ENCODE measurements at regions not wholly inside any gene's neighbourhood (a gene's known extent, or its start where the extent isn't known, plus 50 kb on each side); places are given as distances from the start of the nearest gene placed in this dataset.

GRCh38 chr1:38347446-38348175 is 301.0 kb upstream of the POU3F1 start:
- CTCF ChIA-PET: interaction anchor here (1.2 to 1.6 kb wide), 2 partner anchors 10 to 25 kb away, joined by 3 read pairs; no protein-coding TSS in a partner anchor
- POLR2A ChIA-PET: interaction anchor here (0.9 kb wide), 1 partner anchor 21 kb away, joined by 3 read pairs; no protein-coding TSS in a partner anchor
- Mint-ChIP-seq H3K9me3 (peaks cover 10% of the 10 kb centered on the region), H3K4me3 (no peak overlapping the region), H3K36me3 (ENCODE audit: low read depth) (no peaks in the 10 kb centered on the region), H3K27me3 (peaks cover 17% of the 10 kb centered on the region), H3K27ac (no peak overlapping the region), H3K4me1 (ENCODE audit: low read depth) (no peaks in the 10 kb centered on the region)
- ATAC-seq (no peak), DNase-seq (no peak)
- intact Hi-C loops (cut with micrococcal nuclease): no loop called here
- no peak for TF ChIP-seq CTCF (IDR thresholded peaks at IDR 0.05)

GRCh38 chr1:38344716-38345115 is 298.1 kb upstream of the POU3F1 start:
- Mint-ChIP-seq H3K9me3 (peaks cover 10% of the 10 kb centered on the region), H3K4me1 (ENCODE audit: low read depth) (no peaks in the 10 kb centered on the region), H3K27ac (no peak overlapping the region), H3K36me3 (ENCODE audit: low read depth) (no peaks in the 10 kb centered on the region), H3K27me3 (peaks cover 22% of the 10 kb centered on the region), H3K4me3 (no peak overlapping the region)
- CTCF ChIA-PET: no interaction called here
- TF ChIP-seq CTCF (IDR thresholded peaks at IDR 0.05): no peak
- ATAC-seq: no peak
- intact Hi-C loops (cut with micrococcal nuclease): no loop called here
- POLR2A ChIA-PET: no interaction called here
- DNase-seq: no peak

GRCh38 chr1:38341694-38342093 is 295.1 kb upstream of the POU3F1 start:
- Mint-ChIP-seq H3K4me1 (ENCODE audit: low read depth) (no peaks in the 10 kb centered on the region), H3K9me3 (no peaks in the 10 kb centered on the region), H3K36me3 (ENCODE audit: low read depth) (no peaks in the 10 kb centered on the region), H3K27ac (no peak overlapping the region), H3K4me3 (no peak overlapping the region), H3K27me3 (peaks cover 18% of the 10 kb centered on the region)
- ATAC-seq (no peak), DNase-seq (no peak)
- ChIA-PET CTCF (interaction anchor here (0.7 kb wide), 1 partner anchor 251 kb away, joined by 3 read pairs; no protein-coding TSS in a partner anchor), POLR2A (no interaction called here)
- intact Hi-C loops (cut with micrococcal nuclease): no loop called here
- no peak for TF ChIP-seq CTCF (IDR thresholded peaks at IDR 0.05)

GRCh38 chr1:38340409-38340808 is 293.8 kb upstream of the POU3F1 start:
- ATAC-seq: no peak
- DNase-seq: no peak
- Mint-ChIP-seq H3K27me3 (peaks cover 14% of the 10 kb centered on the region), H3K9me3 (no peaks in the 10 kb centered on the region), H3K36me3 (ENCODE audit: low read depth) (no peaks in the 10 kb centered on the region), H3K4me1 (ENCODE audit: low read depth) (no peaks in the 10 kb centered on the region), H3K4me3 (no peak overlapping the region), H3K27ac (no peak overlapping the region)
- intact Hi-C loops (cut with micrococcal nuclease): no loop called here
- CTCF ChIA-PET: no interaction called here
- POLR2A ChIA-PET: no interaction called here
- TF ChIP-seq CTCF (IDR thresholded peaks at IDR 0.05): no peak

GRCh38 chr1:38337711-38338110 is 291.1 kb upstream of the POU3F1 start:
- Mint-ChIP-seq H3K9me3 (no peaks in the 10 kb centered on the region), H3K4me3 (no peak overlapping the region), H3K36me3 (ENCODE audit: low read depth) (no peaks in the 10 kb centered on the region), H3K4me1 (ENCODE audit: low read depth) (peaks cover 9% of the 10 kb centered on the region), H3K27ac (no peak overlapping the region), H3K27me3 (peaks cover 23% of the 10 kb centered on the region)
- TF ChIP-seq CTCF (IDR thresholded peaks at IDR 0.05): no peak
- intact Hi-C loops (cut with micrococcal nuclease): no loop called here
- DNase-seq (no peak), ATAC-seq (no peak)
- POLR2A ChIA-PET: no interaction called here
- CTCF ChIA-PET: interaction anchor here (1.6 kb wide), 1 partner anchor 10 kb away, joined by 3 read pairs; no protein-coding TSS in a partner anchor

Measured in activated CD8-positive, alpha-beta T cell treated with anti-CD3 and anti-CD28 coated beads for 36 hours (primary cell).